Activated CD4-positive, alpha-beta T cell treated with anti-CD3 and anti-CD28 coated beads, Interleukin-2, amount 10 ng/mL, durations not matched to agents 7 days and 5 days (primary cell): ENCODE measurements at regions not wholly inside any gene's neighbourhood (a gene's known extent, or its start where the extent isn't known, plus 50 kb on each side); places are given as distances from the start of the nearest gene placed in this dataset.
A peak's percentile ranks its signal among the peaks of the same experiment; 100 is the strongest.

Experiments used
- CTCF ChIA-PET: fragments of 350-600 bp; sonication (Branson Sonifier 250); formaldehyde crosslinking; loops from one replicate; lab custom pipeline; 2021; ENCODE audit warnings: antibody characterized with exemption; lab: Charles Lee
- POLR2A ChIA-PET: fragments of 350-600 bp; sonication (Branson Sonifier 250); formaldehyde crosslinking; loops from one replicate; lab custom pipeline; 2021; ENCODE audit warnings: antibody characterized with exemption; lab: Charles Lee
- DNase-seq: peaks from one replicate; pipeline ENCODE4 v3.0.0-alpha.2; 2020
- H3K27ac Mint-ChIP-seq: one replicate; pipeline ENCODE4 v1.8.0; 2021; ENCODE audit warnings: mild to moderate bottlenecking, moderate library complexity, mixed read lengths
- H3K27me3 Mint-ChIP-seq: one replicate; pipeline ENCODE4 v1.8.0; 2021; ENCODE audit warnings: mixed read lengths
- H3K36me3 Mint-ChIP-seq: one replicate; pipeline ENCODE4 v1.8.0; 2021; ENCODE audit warnings: low read depth, mixed read lengths
- H3K4me1 Mint-ChIP-seq: one replicate; pipeline ENCODE4 v1.8.0; 2021; ENCODE audit warnings: mixed read lengths
- H3K4me3 Mint-ChIP-seq: one replicate; pipeline ENCODE4 v1.8.0; 2021; ENCODE audit warnings: mild to moderate bottlenecking, moderate library complexity, mixed read lengths
- H3K9me3 Mint-ChIP-seq: one replicate; pipeline ENCODE4 v1.8.0; 2021; ENCODE audit warnings: mixed read lengths

GRCh38 chr13:91132786-91133185 lies 214.7 kb upstream of the MIR17HG start:
- no peak for DNase-seq
- Mint-ChIP-seq H3K36me3 (no peaks in the 10 kb centered on the region), H3K27ac (no peak overlapping the region), H3K4me1 (no peaks in the 10 kb centered on the region), H3K4me3 (no peak overlapping the region), H3K27me3 (peaks cover 2% of the 10 kb centered on the region), H3K9me3 (no peaks in the 10 kb centered on the region)
- ChIA-PET CTCF (no interaction called here), POLR2A (no interaction called here)

GRCh38 chr13:91133941-91134802 lies 213.3 kb upstream of the MIR17HG start:
- H3K9me3 Mint-ChIP-seq: no peaks in the 10 kb centered on the region
- ChIA-PET POLR2A (no interaction called here), CTCF (no interaction called here)
- H3K36me3 Mint-ChIP-seq: no peaks in the 10 kb centered on the region
- H3K4me3 Mint-ChIP-seq: no peak overlapping the region
- no peak overlapping the region for H3K27ac Mint-ChIP-seq
- DNase-seq: peak; percentile 41
- peaks cover 3% of the 10 kb centered on the region for H3K27me3 Mint-ChIP-seq
- no peaks in the 10 kb centered on the region for H3K4me1 Mint-ChIP-seq

- CTCF ChIA-PET: no interaction called here
- peaks cover 3% of the 10 kb centered on the region for H3K27me3 Mint-ChIP-seq
Measured at GRCh38 chr13:91134803-91135184, 212.7 kb upstream of the MIR17HG start.

DNA sequence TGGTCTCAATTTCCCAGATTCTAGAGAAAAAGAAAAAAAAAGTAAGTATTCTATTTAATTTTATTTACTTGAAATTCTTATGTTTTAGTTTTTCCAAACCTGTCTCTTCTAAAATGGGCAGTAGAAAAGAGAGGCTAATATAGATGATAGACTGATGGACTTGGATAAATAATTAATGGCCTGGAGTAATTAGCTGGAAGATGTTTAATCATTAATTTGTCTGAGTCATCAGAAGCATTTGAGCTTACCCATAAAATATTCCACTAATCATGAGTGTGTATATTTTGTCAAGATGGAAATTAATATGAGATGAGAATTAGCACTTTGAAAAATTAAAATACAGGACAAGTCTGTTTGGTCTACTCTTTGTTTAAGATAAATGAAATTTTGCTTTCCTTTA lies 212.1 kb upstream of the MIR17HG start:
- H3K4me1 Mint-ChIP-seq: no peaks in the 10 kb centered on the region
- H3K9me3 Mint-ChIP-seq: no peaks in the 10 kb centered on the region
- H3K27ac Mint-ChIP-seq: no peak overlapping the region
- ChIA-PET CTCF (no interaction called here), POLR2A (no interaction called here)
- peaks cover 3% of the 10 kb centered on the region for H3K27me3 Mint-ChIP-seq
- DNase-seq: no peak
- H3K36me3 Mint-ChIP-seq: no peaks in the 10 kb centered on the region
- no peak overlapping the region for H3K4me3 Mint-ChIP-seq

More at GRCh38 chr13:91134803-91135184, 212.7 kb upstream of the MIR17HG start:
- no peak overlapping the region for H3K4me3 Mint-ChIP-seq
- POLR2A ChIA-PET: no interaction called here
- no peaks in the 10 kb centered on the region for H3K36me3 Mint-ChIP-seq
- H3K27ac Mint-ChIP-seq: no peak overlapping the region
- no peaks in the 10 kb centered on the region for H3K4me1 Mint-ChIP-seq
- H3K9me3 Mint-ChIP-seq: no peaks in the 10 kb centered on the region
- DNase-seq: no peak

DNA sequence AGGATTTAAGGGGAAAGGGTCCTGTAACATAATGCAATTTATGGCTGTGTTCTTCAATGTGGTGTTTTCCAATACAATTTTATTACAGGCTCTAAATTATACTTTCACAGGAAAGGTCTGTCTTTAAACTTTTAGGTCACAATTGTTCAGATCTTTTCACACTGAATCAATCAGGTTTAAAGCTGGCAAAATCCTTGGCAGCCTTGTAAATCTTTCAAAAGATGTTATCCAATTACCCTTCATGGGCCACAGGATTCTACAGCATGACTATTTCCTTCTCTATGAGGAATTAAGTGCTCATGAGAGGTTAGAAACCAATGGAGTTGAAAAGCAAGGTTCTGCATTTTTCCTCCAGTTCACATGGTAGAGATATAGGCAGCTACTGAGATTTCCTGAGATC lies 211.5 kb upstream of the MIR17HG start:
- CTCF ChIA-PET: no interaction called here
- H3K4me3 Mint-ChIP-seq: no peak overlapping the region
- H3K27me3 Mint-ChIP-seq: peaks cover 3% of the 10 kb centered on the region
- POLR2A ChIA-PET: no interaction called here
- no peaks in the 10 kb centered on the region for H3K4me1 Mint-ChIP-seq
- no peaks in the 10 kb centered on the region for H3K36me3 Mint-ChIP-seq
- H3K9me3 Mint-ChIP-seq: no peaks in the 10 kb centered on the region
- H3K27ac Mint-ChIP-seq: no peak overlapping the region
- DNase-seq: no peak

GRCh38 chr13:91136806-91137205 lies 210.7 kb upstream of the MIR17HG start:
- H3K27ac Mint-ChIP-seq: no peak overlapping the region
- no peak for DNase-seq
- H3K27me3 Mint-ChIP-seq: peaks cover 3% of the 10 kb centered on the region
- H3K4me3 Mint-ChIP-seq: no peak overlapping the region
- H3K4me1 Mint-ChIP-seq: no peaks in the 10 kb centered on the region
- no peaks in the 10 kb centered on the region for H3K36me3 Mint-ChIP-seq
- no peaks in the 10 kb centered on the region for H3K9me3 Mint-ChIP-seq
- ChIA-PET CTCF (no interaction called here), POLR2A (no interaction called here)

- ChIA-PET CTCF (no interaction called here), POLR2A (no interaction called here)
- no peak for DNase-seq
- no peaks in the 10 kb centered on the region for H3K36me3 Mint-ChIP-seq
- H3K27me3 Mint-ChIP-seq: peaks cover 3% of the 10 kb centered on the region
- H3K9me3 Mint-ChIP-seq: no peaks in the 10 kb centered on the region
- H3K27ac Mint-ChIP-seq: no peak overlapping the region
- H3K4me3 Mint-ChIP-seq: no peak overlapping the region
- no peaks in the 10 kb centered on the region for H3K4me1 Mint-ChIP-seq
Measured at GRCh38 chr13:91139232-91139631, 208.3 kb upstream of the MIR17HG start.

GRCh38 chr13:91141543-91142061 lies 205.9 kb upstream of the MIR17HG start:
- ChIA-PET POLR2A (no interaction called here), CTCF (no interaction called here)
- Mint-ChIP-seq H3K27me3 (peaks cover 3% of the 10 kb centered on the region), H3K36me3 (no peaks in the 10 kb centered on the region), H3K9me3 (no peaks in the 10 kb centered on the region), H3K4me1 (no peaks in the 10 kb centered on the region), H3K4me3 (no peak overlapping the region), H3K27ac (no peak overlapping the region)
- no peak for DNase-seq

DNA sequence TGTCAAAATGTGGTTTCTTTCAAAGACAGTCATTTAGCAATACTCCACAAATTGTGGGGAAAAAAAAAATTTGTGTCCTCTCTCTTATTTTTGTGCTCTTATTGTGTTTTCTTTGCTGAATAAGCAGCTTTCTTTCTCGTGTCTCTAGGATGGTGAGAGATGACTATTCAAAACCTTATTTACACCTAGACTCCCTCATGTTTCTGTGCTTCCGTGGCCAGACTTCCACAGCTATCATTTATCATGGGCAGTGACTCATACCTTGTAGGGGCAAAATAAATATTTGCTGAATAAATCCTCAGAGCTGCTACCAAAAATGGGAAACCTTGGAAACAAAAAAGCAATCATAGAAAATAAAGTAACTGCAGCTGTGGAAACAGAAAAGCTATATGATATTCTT lies 204.9 kb upstream of the MIR17HG start:
- no peak overlapping the region for H3K4me3 Mint-ChIP-seq

DNA sequence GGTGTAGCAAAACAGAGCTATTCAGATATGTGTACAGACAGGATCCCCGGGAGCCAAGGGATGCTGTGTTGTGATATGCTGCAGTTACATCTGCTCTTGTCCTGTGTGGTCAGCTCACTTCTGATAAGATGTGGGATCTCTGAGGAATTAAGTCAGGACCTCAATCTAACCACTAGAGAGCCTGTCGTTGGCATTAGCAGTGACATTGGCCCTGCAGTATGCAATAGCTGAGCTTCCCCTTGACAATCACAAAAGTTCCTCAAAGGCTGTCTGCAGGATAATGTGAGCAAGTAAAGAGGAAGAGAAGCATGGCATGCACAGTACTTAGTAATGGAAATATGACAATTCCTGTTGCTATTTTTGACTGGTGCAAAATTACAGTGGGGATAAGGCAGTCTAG lies 203.4 kb upstream of the MIR17HG start:
- H3K9me3 Mint-ChIP-seq: no peaks in the 10 kb centered on the region
- POLR2A ChIA-PET: no interaction called here
- H3K27ac Mint-ChIP-seq: no peak overlapping the region
- H3K36me3 Mint-ChIP-seq: no peaks in the 10 kb centered on the region
- H3K27me3 Mint-ChIP-seq: no peaks in the 10 kb centered on the region
- no peak for DNase-seq
- CTCF ChIA-PET: no interaction called here
- no peaks in the 10 kb centered on the region for H3K4me1 Mint-ChIP-seq
- H3K4me3 Mint-ChIP-seq: no peak overlapping the region

More for the DNA sequence above, 204.9 kb upstream of the MIR17HG start:
- POLR2A ChIA-PET: no interaction called here
- DNase-seq: no peak
- H3K27ac Mint-ChIP-seq: no peak overlapping the region
- no peaks in the 10 kb centered on the region for H3K9me3 Mint-ChIP-seq
- CTCF ChIA-PET: no interaction called here
- no peaks in the 10 kb centered on the region for H3K4me1 Mint-ChIP-seq
- H3K27me3 Mint-ChIP-seq: peaks cover 3% of the 10 kb centered on the region
- H3K36me3 Mint-ChIP-seq: no peaks in the 10 kb centered on the region

DNA sequence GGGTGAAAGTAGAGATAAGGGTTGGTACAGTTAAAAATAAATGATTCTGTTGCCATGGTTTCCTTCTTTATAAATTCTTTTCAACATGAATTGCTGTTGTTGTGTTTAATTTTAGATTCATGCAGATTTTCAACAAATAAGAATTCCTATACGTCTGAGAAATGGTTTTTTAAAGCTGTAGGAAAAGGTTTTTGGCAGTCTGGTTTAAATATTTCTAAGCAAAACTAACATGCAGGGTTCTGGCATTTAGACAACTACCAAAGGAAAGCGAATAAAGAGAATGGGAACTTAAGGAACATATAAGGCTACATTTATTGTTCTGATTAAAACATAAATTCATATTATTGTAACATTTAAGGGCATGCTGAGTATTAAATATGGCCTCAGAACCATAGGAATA lies 203.0 kb upstream of the MIR17HG start:
- no peak for DNase-seq
- Mint-ChIP-seq H3K27ac (no peak overlapping the region), H3K4me1 (no peaks in the 10 kb centered on the region), H3K4me3 (no peak overlapping the region), H3K9me3 (no peaks in the 10 kb centered on the region), H3K36me3 (no peaks in the 10 kb centered on the region), H3K27me3 (no peaks in the 10 kb centered on the region)
- ChIA-PET CTCF (no interaction called here), POLR2A (no interaction called here)

- DNase-seq: no peak
- Mint-ChIP-seq H3K4me3 (no peak overlapping the region), H3K9me3 (no peaks in the 10 kb centered on the region), H3K27me3 (no peaks in the 10 kb centered on the region), H3K4me1 (no peaks in the 10 kb centered on the region), H3K27ac (no peak overlapping the region), H3K36me3 (no peaks in the 10 kb centered on the region)
- ChIA-PET POLR2A (no interaction called here), CTCF (interaction anchor here (0.7 kb wide), 1 partner anchor 74 kb away, joined by 3 read pairs; no protein-coding TSS in a partner anchor)
Measured at GRCh38 chr13:91145571-91146205, 201.8 kb upstream of the MIR17HG start.

- Mint-ChIP-seq H3K9me3 (no peaks in the 10 kb centered on the region), H3K27ac (no peak overlapping the region), H3K4me1 (no peaks in the 10 kb centered on the region), H3K4me3 (no peak overlapping the region), H3K27me3 (no peaks in the 10 kb centered on the region), H3K36me3 (no peaks in the 10 kb centered on the region)
- DNase-seq: no peak
- ChIA-PET CTCF (interaction anchor here (0.6 to 0.7 kb wide), 2 partner anchors 31 to 291 kb away, joined by 4 to 5 read pairs; no protein-coding TSS in a partner anchor), POLR2A (no interaction called here)
Measured at GRCh38 chr13:91146601-91147000, 200.9 kb upstream of the MIR17HG start.
